HS-27A (cell line): ENCODE measurements at regions not wholly inside any gene's neighbourhood (a gene's known extent, or its start where the extent isn't known, plus 50 kb on each side); places are given as distances from the start of the nearest gene placed in this dataset.
"Not testable (repeated sequence)": the region's sequence is repeated elsewhere in the genome, so short reads cannot be mapped to it uniquely, and the experiment has no call there.

ENCODE experiments used
- DNase-seq: peaks from one replicate; pipeline ENCODE4 v3.0.0-alpha.2; 2012; ENCODE audit warnings: low read depth, missing footprints

- no peak for DNase-seq
Observed at GRCh38 chr20:19834783-19835182, 76.7 kb downstream of the RIN2 start.

- no peak for DNase-seq
Observed at GRCh38 chr20:19835533-19836222, 77.6 kb downstream of the RIN2 start.

GRCh38 chr20:19838468-19838867 lies 80.4 kb downstream of the RIN2 start:
- no peak for DNase-seq

GRCh38 chr20:19839053-19839452 lies 81.0 kb downstream of the RIN2 start:
- DNase-seq, result no peak

- no peak for DNase-seq
Observed at GRCh38 chr20:19840111-19840710, 82.2 kb downstream of the RIN2 start.

GRCh38 chr20:19841740-19842139 lies 83.7 kb downstream of the RIN2 start:
- DNase-seq, result no peak

- not testable (repeated sequence) for DNase-seq
Observed at GRCh38 chr20:19844850-19845249, 86.8 kb downstream of the RIN2 start.

- no peak for DNase-seq
Observed at GRCh38 chr20:19847383-19847782, 89.3 kb downstream of the RIN2 start.

- no peak for DNase-seq
Observed at GRCh38 chr20:19849341-19850197, 91.5 kb downstream of the RIN2 start.

- DNase-seq, result no peak
Observed at GRCh38 chr20:19850198-19850533, 92.1 kb downstream of the RIN2 start.

GRCh38 chr20:19851861-19852260 lies 93.8 kb downstream of the RIN2 start:
- no peak for DNase-seq

GRCh38 chr20:19855416-19855815 lies 97.4 kb downstream of the RIN2 start:
- no peak for DNase-seq

- no peak for DNase-seq
Observed at GRCh38 chr20:19858466-19859371, 100.7 kb downstream of the RIN2 start.

GRCh38 chr20:19859444-19859843 lies 101.4 kb downstream of the RIN2 start:
- DNase-seq, result no peak

GRCh38 chr20:19860737-19861136 lies 102.7 kb downstream of the RIN2 start:
- no peak for DNase-seq

- no peak for DNase-seq
Observed at GRCh38 chr20:19861147-19861759, 103.2 kb downstream of the RIN2 start.

GRCh38 chr20:19864130-19864529 lies 106.1 kb downstream of the RIN2 start:
- DNase-seq, result no peak

GRCh38 chr20:19866070-19866469 lies 108.0 kb downstream of the RIN2 start:
- DNase-seq, result no peak

GRCh38 chr20:19867074-19867473 lies 109.0 kb downstream of the RIN2 start:
- no peak for DNase-seq

GRCh38 chr20:19867940-19868371 lies 109.9 kb downstream of the RIN2 start:
- DNase-seq, result no peak

- no peak for DNase-seq
Observed at GRCh38 chr20:19868441-19868840, 110.4 kb downstream of the RIN2 start.

- no peak for DNase-seq
Observed at GRCh38 chr20:19872001-19872400, 113.9 kb downstream of the RIN2 start.
